ENCODE measurements at regions not wholly inside any gene's neighbourhood (a gene's known extent, or its start where the extent isn't known, plus 50 kb on each side); places are given as distances from the start of the nearest gene placed in this dataset.

GRCh38 chr2:12335131-12335530, 381.6 kb upstream of the TRIB2 start:
- Histone ChIP-seq H3K4me3 (ENCODE audit: low read length) (no peak overlapping the region), H3K27ac (ENCODE audit: low read length) (no peak overlapping the region), H3K4me1 (ENCODE audit: low read length) (no peaks in the 10 kb centered on the region), H3K9ac (ENCODE audit: low read length) (no peak overlapping the region), H3K27me3 (ENCODE audit: low read depth, low read length) (peaks cover 4% of the 10 kb centered on the region; the same call in 1 of the 2 replicates), H3K79me2 (ENCODE audit: low read length) (no peaks in the 10 kb centered on the region), H2AFZ (ENCODE audit: low read depth, low read length) (no peak overlapping the region), H3K4me2 (ENCODE audit: low read length) (no peak overlapping the region), H4K20me1 (ENCODE audit: insufficient read depth, low read length) (no peaks in the 10 kb centered on the region), H3K36me3 (replicated peaks; ENCODE audit: low read depth, low read length) (no peaks in the 10 kb centered on the region), H3K9me3 (ENCODE audit: insufficient read depth, low read length) (no peaks in the 10 kb centered on the region)
- TF ChIP-seq EZH2phosphoT487 (IDR thresholded peaks at IDR 0.05; ENCODE audit: low read depth) (no peak), CTCF (IDR thresholded peaks at IDR 0.05; ENCODE audit: low read depth, low read length) (no peak)

GRCh38 chr2:12335995-12336394, 380.7 kb upstream of the TRIB2 start:
- Histone ChIP-seq H4K20me1 (ENCODE audit: insufficient read depth, low read length) (no peaks in the 10 kb centered on the region), H3K9me3 (ENCODE audit: insufficient read depth, low read length) (no peaks in the 10 kb centered on the region), H3K4me3 (ENCODE audit: low read length) (no peak overlapping the region), H3K27me3 (ENCODE audit: low read depth, low read length) (peaks cover 4% of the 10 kb centered on the region; the same call in 1 of the 2 replicates), H3K36me3 (replicated peaks; ENCODE audit: low read depth, low read length) (no peaks in the 10 kb centered on the region), H3K4me2 (ENCODE audit: low read length) (no peak overlapping the region), H3K27ac (ENCODE audit: low read length) (no peak overlapping the region), H3K9ac (ENCODE audit: low read length) (no peak overlapping the region), H3K4me1 (ENCODE audit: low read length) (no peaks in the 10 kb centered on the region), H3K79me2 (ENCODE audit: low read length) (no peaks in the 10 kb centered on the region), H2AFZ (ENCODE audit: low read depth, low read length) (no peak overlapping the region)
- TF ChIP-seq CTCF (IDR thresholded peaks at IDR 0.05; ENCODE audit: low read depth, low read length) (no peak), EZH2phosphoT487 (IDR thresholded peaks at IDR 0.05; ENCODE audit: low read depth) (no peak)

GRCh38 chr2:12338946-12339697, 377.6 kb upstream of the TRIB2 start:
- Histone ChIP-seq H4K20me1 (ENCODE audit: insufficient read depth, low read length) (no peaks in the 10 kb centered on the region), H3K4me3 (ENCODE audit: low read length) (no peak overlapping the region), H3K9me3 (ENCODE audit: insufficient read depth, low read length) (no peaks in the 10 kb centered on the region), H3K79me2 (ENCODE audit: low read length) (no peaks in the 10 kb centered on the region), H3K4me2 (ENCODE audit: low read length) (no peak overlapping the region), H2AFZ (ENCODE audit: low read depth, low read length) (no peak overlapping the region), H3K4me1 (ENCODE audit: low read length) (no peaks in the 10 kb centered on the region), H3K27ac (ENCODE audit: low read length) (no peak overlapping the region), H3K27me3 (ENCODE audit: low read depth, low read length) (peaks cover 3% of the 10 kb centered on the region; the same call in 1 of the 2 replicates), H3K36me3 (replicated peaks; ENCODE audit: low read depth, low read length) (no peaks in the 10 kb centered on the region), H3K9ac (ENCODE audit: low read length) (no peak overlapping the region)
- TF ChIP-seq CTCF (IDR thresholded peaks at IDR 0.05; ENCODE audit: low read depth, low read length), result no peak
- TF ChIP-seq EZH2phosphoT487 (IDR thresholded peaks at IDR 0.05; ENCODE audit: low read depth), result no peak

- Histone ChIP-seq H3K79me2 (ENCODE audit: low read length) (no peaks in the 10 kb centered on the region), H3K4me2 (ENCODE audit: low read length) (no peak overlapping the region), H3K4me1 (ENCODE audit: low read length) (no peaks in the 10 kb centered on the region), H3K27ac (ENCODE audit: low read length) (no peak overlapping the region), H3K9me3 (ENCODE audit: insufficient read depth, low read length) (no peaks in the 10 kb centered on the region), H3K4me3 (ENCODE audit: low read length) (no peak overlapping the region), H4K20me1 (ENCODE audit: insufficient read depth, low read length) (no peaks in the 10 kb centered on the region), H3K9ac (ENCODE audit: low read length) (no peak overlapping the region), H3K27me3 (ENCODE audit: low read depth, low read length) (no peaks in the 10 kb centered on the region), H2AFZ (ENCODE audit: low read depth, low read length) (no peak overlapping the region), H3K36me3 (replicated peaks; ENCODE audit: low read depth, low read length) (no peaks in the 10 kb centered on the region)
- TF ChIP-seq EZH2phosphoT487 (IDR thresholded peaks at IDR 0.05; ENCODE audit: low read depth) (no peak), CTCF (IDR thresholded peaks at IDR 0.05; ENCODE audit: low read depth, low read length) (no peak)
These were observed 376.6 kb upstream of the TRIB2 start for GRCh38 chr2:12340164-12340563.
